NB4 (cell line): ENCODE measurements at regions not wholly inside any gene's neighbourhood (a gene's known extent, or its start where the extent isn't known, plus 50 kb on each side); places are given as distances from the start of the nearest gene placed in this dataset.

ENCODE experiments used
- CTCF ChIP-seq: IDR thresholded peaks from one replicate; pipeline ENCODE4 v1.5.1; 2012; ENCODE audit warnings: low read depth, low read length
- MAX ChIP-seq: IDR thresholded peaks from 2 replicates; pipeline ENCODE4 v1.6.1; 2011; ENCODE audit warnings: low read depth, low read length

- TF ChIP-seq CTCF, result no peak
- TF ChIP-seq MAX, result no peak
Observed at GRCh38 chr2:44107974-44108373, 60.7 kb upstream of the PPM1B start.
